ENCODE measurements at regions not wholly inside any gene's neighbourhood (a gene's known extent, or its start where the extent isn't known, plus 50 kb on each side); places are given as distances from the start of the nearest gene placed in this dataset.

- TF ChIP-seq CTCF (IDR thresholded peaks at IDR 0.05; ENCODE audit: poor library complexity, severe bottlenecking) (no peak), EP300 (conservative IDR thresholded peaks at IDR 0.05; ENCODE audit: poor library complexity, severe bottlenecking) (no peak), POLR2AphosphoS5 (IDR thresholded peaks at IDR 0.05) (no peak), TAF1 (IDR thresholded peaks at IDR 0.05; ENCODE audit: low read depth) (no peak), SMC3 (conservative IDR thresholded peaks at IDR 0.05; ENCODE audit: poor library complexity) (no peak), MXI1 (conservative IDR thresholded peaks at IDR 0.05; ENCODE audit: poor library complexity, severe bottlenecking) (no peak), RAD21 (conservative IDR thresholded peaks at IDR 0.05) (no peak), EZH2 (IDR thresholded peaks at IDR 0.05; ENCODE audit: borderline replicate concordance, insufficient read depth, low read length, poor library complexity, severe bottlenecking) (no peak)
- TF ChIP-seq, protein P1, sequence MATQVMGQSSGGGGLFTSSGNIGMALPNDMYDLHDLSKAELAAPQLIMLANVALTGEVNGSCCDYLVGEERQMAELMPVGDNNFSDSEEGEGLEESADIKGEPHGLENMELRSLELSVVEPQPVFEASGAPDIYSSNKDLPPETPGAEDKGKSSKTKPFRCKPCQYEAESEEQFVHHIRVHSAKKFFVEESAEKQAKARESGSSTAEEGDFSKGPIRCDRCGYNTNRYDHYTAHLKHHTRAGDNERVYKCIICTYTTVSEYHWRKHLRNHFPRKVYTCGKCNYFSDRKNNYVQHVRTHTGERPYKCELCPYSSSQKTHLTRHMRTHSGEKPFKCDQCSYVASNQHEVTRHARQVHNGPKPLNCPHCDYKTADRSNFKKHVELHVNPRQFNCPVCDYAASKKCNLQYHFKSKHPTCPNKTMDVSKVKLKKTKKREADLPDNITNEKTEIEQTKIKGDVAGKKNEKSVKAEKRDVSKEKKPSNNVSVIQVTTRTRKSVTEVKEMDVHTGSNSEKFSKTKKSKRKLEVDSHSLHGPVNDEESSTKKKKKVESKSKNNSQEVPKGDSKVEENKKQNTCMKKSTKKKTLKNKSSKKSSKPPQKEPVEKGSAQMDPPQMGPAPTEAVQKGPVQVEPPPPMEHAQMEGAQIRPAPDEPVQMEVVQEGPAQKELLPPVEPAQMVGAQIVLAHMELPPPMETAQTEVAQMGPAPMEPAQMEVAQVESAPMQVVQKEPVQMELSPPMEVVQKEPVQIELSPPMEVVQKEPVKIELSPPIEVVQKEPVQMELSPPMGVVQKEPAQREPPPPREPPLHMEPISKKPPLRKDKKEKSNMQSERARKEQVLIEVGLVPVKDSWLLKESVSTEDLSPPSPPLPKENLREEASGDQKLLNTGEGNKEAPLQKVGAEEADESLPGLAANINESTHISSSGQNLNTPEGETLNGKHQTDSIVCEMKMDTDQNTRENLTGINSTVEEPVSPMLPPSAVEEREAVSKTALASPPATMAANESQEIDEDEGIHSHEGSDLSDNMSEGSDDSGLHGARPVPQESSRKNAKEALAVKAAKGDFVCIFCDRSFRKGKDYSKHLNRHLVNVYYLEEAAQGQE (IDR thresholded peaks at IDR 0.05; ENCODE audit: borderline replicate concordance) = no peak
Observed at GRCh38 chr5:88938488-88938887, 55.5 kb upstream of the MEF2C start.

Data from neural cell (in vitro differentiated cells).